Ovary (tissue), 3 donors: ENCODE measurements at regions not wholly inside any gene's neighbourhood (a gene's known extent, or its start where the extent isn't known, plus 50 kb on each side); places are given as distances from the start of the nearest gene placed in this dataset.

ENCODE experiments used
- CTCF ChIP-seq, 3 donors: fragments of 450-650 bp in 2 of 3; fragments of 200-600 bp in 1 of 3; IDR thresholded peaks; one replicate each; pipeline versions ENCODE4 v1.5.1 to v1.8.0; 2016 to 2022; ENCODE audit warnings: antibody characterized with exemption in 3 of 3, mild to moderate bottlenecking in 1 of 3
- EP300 ChIP-seq: sonication (generic); formaldehyde crosslinking; IDR thresholded peaks from one replicate; pipeline ENCODE4 v1.6.1; 2017; ENCODE audit warnings: antibody characterized with exemption
- donor health status: DM: no; HTN: no; CAD: no.

GRCh38 chr14:21902561-21903181 is 229.1 kb upstream of the OR4E1 start:
- TF ChIP-seq CTCF (IDR thresholded peaks at IDR 0.05) (no peak), EP300 (no peak)
